GM12873 (cell line): ENCODE measurements at regions not wholly inside any gene's neighbourhood (a gene's known extent, or its start where the extent isn't known, plus 50 kb on each side); places are given as distances from the start of the nearest gene placed in this dataset.

Experiments used
- TF ChIP-seq, protein P1 (sequence below): IDR thresholded peaks from 2 replicates; pipeline ENCODE4 v1.5.1; 2012; ENCODE audit warnings: low read depth, mild to moderate bottlenecking, moderate library complexity, low read length, control low read depth; ENCODE audit not compliant: insufficient read depth; ENCODE audit errors: missing control alignments

DNA sequence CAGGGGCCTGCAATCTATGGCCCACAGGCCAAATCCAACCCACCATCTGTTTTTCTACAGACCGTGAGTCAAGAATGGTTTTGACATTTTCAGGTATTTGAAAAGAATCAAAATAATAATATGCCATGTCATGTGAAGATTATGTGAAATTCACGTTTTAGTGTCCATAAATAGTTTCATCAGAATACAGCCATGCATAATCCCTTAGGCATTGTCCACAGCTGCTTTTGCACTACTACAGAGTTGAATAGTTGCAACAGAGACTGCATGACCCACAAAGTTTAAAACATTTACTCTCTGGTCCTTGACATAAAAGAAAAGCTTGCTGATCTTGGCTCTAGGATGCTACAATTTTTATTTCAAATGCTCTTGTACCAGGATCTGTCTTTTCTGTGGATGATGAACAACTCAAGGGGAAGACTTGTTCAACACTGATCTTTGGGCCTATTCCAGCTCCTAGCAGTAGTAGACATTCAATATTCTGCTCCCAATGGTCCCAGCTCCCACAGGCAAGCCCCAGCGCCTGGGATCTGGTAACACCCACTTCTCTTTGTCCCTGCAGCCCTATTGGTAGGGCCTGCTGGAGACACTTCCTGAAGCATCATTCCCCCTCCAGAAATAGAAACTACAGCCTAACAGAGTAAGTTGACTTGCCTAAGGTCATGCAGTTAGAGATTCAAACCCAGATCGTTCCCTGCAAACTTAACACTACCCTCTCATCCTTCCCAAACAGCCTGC, 76.9 kb downstream of the MRPL46 start:
- TF ChIP-seq, protein P1, sequence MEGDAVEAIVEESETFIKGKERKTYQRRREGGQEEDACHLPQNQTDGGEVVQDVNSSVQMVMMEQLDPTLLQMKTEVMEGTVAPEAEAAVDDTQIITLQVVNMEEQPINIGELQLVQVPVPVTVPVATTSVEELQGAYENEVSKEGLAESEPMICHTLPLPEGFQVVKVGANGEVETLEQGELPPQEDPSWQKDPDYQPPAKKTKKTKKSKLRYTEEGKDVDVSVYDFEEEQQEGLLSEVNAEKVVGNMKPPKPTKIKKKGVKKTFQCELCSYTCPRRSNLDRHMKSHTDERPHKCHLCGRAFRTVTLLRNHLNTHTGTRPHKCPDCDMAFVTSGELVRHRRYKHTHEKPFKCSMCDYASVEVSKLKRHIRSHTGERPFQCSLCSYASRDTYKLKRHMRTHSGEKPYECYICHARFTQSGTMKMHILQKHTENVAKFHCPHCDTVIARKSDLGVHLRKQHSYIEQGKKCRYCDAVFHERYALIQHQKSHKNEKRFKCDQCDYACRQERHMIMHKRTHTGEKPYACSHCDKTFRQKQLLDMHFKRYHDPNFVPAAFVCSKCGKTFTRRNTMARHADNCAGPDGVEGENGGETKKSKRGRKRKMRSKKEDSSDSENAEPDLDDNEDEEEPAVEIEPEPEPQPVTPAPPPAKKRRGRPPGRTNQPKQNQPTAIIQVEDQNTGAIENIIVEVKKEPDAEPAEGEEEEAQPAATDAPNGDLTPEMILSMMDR: no peak

DNA sequence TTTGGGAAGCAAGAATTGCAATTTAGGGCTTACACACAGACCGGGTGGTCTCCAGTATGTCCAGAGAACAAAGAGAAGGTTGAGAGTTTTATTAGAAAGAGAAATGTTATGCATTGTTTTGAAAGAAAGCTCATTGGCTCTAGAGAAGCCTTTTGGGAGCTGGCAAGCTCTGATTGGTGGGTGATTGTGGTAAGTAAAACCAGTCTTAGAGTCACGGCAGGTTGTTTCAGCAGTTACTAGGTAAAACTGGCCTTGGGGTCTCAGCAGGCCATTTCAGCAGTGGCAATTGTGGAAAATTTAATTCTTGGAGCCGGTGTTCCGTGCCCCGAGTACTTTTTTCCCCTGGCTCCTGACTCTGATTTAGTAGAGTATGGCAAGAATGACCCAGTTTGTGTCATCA, 78.1 kb downstream of the MRPL46 start:
- TF ChIP-seq, protein P1: no peak

DNA sequence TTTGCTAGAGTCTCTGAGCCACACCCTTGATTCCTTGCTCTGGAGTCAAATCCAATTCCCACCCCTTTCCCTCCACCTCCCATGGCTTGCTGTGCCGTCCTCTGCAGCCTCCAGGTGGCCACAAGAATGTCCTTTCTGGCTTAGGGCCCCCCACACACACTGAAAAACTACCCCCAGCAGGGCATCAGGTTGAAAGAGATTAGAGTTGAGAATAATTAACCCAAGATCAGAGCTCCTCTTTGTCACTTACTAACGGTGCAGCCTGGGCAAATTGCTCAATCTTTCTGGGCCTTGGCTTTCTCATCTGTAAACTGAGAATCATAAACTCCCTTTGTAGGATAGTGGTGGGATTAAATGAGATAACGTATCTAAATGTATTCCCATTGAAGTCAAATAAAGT, 78.5 kb downstream of the MRPL46 start:
- TF ChIP-seq, protein P1: no peak

- TF ChIP-seq, protein P1: no peak
Measured at GRCh38 chr15:88385078-88385700, 82.0 kb downstream of the MRPL46 start.

DNA sequence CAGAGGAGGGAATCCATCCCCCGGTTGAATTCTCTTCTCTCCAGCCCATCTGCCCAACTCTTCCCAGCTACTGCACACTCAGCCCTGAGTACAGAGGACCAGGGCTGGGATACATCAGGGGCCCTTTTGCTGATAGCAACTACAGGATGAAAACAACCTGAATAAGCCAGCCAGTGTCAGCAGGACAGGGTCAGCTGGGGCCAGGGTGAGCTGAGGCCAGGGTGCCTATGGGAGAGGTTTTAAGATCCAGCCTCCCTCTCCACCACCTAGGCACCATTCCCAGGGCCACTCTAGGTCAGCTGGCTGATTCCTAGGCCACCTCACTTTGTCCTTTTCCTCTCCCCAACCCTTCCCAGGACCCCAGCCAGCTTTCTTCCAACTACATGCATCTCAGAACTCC, 83.8 kb downstream of the MRPL46 start:
- TF ChIP-seq, protein P1: no peak

- TF ChIP-seq, protein P1: no peak
Measured at GRCh38 chr15:88382482-88382983, 84.7 kb downstream of the MRPL46 start.

DNA sequence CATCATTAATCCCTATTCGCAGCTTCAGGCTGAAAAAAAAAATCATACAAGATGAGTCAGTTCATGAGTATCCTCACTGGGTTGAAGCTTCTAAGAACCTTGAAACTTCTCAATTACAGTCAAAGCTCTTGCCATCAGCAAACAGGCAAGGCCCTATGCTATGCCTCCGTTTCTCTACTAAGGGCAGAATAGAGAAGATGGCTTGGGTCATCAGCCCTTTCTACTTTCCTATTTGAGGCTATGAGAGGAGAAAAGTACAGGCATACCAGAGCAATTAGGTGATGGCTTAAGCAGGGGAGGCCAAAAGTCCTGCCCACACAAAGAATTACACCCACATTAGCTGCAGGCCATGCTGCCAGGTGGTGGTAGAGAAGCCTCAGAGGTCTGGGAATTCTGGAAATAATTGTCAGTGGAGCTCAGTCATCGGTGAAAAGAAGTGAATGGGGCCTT, 89.0 kb downstream of the MRPL46 start:
- TF ChIP-seq, protein P1: no peak
